GM13977 (cell line): ENCODE measurements at regions not wholly inside any gene's neighbourhood (a gene's known extent, or its start where the extent isn't known, plus 50 kb on each side); places are given as distances from the start of the nearest gene placed in this dataset.

Source experiments
- DNase-seq: peaks from one replicate; pipeline ENCODE4 v3.0.0; 2012; ENCODE audit warnings: low spot score
- in situ Hi-C: fragments of 300-500 bp; cut with MboI; formaldehyde crosslinking; loops from one replicate; pipeline ENCODE4 v1.12.0; 2022; ENCODE audit warnings: low sequenced_read_pairs, low pct_unique_long_range_greater_than_20kb, mixed read lengths, inconsistent platforms; ENCODE audit not compliant: unreplicated experiment
- TF ChIP-seq, protein P1 (sequence below): IDR thresholded peaks from 2 replicates; pipeline ENCODE4 v1.5.1; 2012; ENCODE audit warnings: mild to moderate bottlenecking, control low read depth; ENCODE audit not compliant: insufficient read depth; ENCODE audit errors: extremely low read depth, missing control alignments

DNA sequence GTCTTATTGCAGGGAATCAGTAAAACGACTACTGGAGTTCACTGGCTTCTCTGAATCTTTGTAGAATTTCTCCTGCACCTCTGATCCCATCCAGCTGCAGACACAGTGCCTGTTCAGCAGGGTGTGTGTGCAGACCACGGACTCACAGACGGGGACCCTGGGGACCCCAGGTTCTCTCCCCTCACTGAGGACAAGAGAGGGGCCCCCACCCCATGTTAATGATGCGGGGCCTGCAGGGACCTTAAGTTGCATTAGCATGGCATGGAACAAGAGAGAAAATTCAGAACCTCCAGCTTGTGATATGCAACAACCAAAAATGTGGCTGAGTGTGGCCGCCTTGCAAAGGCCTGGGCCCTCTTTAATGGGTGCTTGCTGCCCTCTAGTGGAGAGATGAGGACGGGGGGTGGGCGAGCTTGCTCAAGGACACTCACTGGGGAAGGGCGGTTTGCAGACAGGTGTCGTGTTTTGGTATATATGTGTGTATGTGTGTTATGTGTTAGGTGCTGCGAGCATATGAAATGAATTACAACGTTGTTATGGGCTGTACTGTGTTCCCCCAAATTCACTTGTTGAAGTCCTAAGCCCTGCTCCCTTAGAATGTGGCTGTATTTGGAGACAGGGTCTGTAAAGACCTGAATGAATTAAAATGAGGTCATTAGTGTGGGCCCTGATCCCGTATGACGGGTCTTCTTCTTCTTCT lies 84.4 kb upstream of the SEPTIN5 start:
- TF ChIP-seq, protein P1, sequence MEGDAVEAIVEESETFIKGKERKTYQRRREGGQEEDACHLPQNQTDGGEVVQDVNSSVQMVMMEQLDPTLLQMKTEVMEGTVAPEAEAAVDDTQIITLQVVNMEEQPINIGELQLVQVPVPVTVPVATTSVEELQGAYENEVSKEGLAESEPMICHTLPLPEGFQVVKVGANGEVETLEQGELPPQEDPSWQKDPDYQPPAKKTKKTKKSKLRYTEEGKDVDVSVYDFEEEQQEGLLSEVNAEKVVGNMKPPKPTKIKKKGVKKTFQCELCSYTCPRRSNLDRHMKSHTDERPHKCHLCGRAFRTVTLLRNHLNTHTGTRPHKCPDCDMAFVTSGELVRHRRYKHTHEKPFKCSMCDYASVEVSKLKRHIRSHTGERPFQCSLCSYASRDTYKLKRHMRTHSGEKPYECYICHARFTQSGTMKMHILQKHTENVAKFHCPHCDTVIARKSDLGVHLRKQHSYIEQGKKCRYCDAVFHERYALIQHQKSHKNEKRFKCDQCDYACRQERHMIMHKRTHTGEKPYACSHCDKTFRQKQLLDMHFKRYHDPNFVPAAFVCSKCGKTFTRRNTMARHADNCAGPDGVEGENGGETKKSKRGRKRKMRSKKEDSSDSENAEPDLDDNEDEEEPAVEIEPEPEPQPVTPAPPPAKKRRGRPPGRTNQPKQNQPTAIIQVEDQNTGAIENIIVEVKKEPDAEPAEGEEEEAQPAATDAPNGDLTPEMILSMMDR: peak; percentile 96
- peak; percentile 94 for DNase-seq
- in situ Hi-C loops: loop anchor here (10.0 kb wide), 1 partner anchor 235 kb away; no protein-coding TSS in a partner anchor

DNA sequence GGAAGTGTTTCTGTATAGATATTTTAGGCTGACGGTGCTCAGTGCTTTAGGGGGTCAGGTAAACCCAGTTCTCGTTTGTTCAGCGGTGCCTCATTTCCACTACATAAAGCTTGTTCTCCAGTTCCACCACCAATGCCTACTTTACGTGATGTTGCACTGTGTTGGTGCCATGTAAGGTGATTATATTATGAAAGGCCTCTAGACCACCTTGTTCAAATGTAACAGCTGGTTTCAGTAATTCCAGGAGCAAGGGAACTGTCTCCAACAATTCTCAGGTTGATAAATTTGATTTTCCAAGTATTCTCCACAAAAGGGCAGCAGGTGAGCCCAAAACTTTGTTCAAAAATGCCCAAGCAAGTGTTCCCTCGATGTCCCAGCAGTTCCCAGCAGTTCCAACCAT lies 83.7 kb upstream of the SEPTIN5 start:
- in situ Hi-C loops: loop anchor here (10.0 kb wide), 1 partner anchor 236 kb away; no protein-coding TSS in a partner anchor
- TF ChIP-seq, protein P1: no peak
- no peak for DNase-seq

DNA sequence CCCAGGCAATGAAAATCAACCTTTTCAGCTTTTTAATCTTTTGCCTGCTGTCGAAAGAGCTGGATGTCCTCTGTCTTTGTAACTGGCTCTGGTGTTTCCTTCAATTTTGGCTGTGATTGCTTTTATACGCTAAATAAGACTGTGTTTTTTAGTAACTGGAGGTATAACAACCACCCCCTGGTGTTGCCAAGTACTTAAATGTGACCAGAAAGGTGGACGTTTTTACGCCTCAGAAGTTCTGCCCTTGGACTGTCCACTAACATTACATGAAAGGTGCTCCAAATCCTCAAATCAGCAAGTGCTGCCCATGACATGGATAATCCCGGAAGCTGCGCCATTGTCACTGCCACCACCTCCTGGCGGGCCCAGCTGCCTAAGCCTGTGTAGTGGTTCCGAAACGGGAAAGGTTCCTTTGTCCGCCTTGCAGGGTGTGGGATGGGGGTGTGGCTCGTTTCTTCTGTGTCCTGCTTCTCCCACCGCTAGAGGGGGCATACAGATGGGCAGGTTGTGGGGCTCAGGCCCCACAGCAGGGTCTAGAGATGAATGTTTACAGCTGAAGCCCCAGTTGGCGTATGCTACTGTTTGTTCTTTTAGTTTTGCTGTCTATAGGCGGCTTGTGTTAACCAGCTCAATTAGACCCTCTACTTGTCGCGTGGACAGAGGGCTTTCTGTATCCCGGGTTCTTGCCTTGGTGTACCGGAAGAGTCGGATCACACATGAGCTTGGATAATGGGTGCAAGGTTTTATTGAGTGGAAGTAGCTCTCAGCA lies 82.2 kb upstream of the SEPTIN5 start:
- TF ChIP-seq, protein P1: peak; percentile 40
- in situ Hi-C loops: loop anchor here (10.0 kb wide), 1 partner anchor 237 kb away; no protein-coding TSS in a partner anchor
- no peak for DNase-seq

DNA sequence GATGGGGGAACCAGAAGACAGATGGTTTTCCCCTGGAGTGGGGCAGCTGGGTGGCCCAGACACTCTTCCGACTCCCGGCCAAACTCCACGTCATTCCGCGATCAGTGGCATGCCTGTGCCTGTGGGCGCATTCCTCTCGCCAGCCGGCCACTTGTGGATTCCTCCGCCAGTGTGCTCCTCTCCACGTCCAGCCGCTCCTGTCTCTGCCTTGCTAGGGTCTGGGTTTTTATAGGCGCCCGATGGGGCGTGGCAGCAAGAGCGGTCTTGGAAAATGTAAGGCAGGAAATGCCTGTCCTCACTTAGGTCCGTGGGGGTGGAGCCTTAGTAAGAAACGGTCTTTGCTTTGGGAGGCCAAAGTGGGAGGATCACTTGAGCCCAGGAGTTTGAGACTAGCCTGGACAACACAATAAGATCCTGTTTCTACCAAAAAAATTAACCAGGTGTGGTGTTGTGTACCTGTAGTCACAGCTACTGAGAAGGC lies 81.6 kb upstream of the SEPTIN5 start:
- in situ Hi-C loops: loop anchor here (10.0 kb wide), 1 partner anchor 238 kb away; no protein-coding TSS in a partner anchor
- DNase-seq: no peak
- TF ChIP-seq, protein P1: no peak

DNA sequence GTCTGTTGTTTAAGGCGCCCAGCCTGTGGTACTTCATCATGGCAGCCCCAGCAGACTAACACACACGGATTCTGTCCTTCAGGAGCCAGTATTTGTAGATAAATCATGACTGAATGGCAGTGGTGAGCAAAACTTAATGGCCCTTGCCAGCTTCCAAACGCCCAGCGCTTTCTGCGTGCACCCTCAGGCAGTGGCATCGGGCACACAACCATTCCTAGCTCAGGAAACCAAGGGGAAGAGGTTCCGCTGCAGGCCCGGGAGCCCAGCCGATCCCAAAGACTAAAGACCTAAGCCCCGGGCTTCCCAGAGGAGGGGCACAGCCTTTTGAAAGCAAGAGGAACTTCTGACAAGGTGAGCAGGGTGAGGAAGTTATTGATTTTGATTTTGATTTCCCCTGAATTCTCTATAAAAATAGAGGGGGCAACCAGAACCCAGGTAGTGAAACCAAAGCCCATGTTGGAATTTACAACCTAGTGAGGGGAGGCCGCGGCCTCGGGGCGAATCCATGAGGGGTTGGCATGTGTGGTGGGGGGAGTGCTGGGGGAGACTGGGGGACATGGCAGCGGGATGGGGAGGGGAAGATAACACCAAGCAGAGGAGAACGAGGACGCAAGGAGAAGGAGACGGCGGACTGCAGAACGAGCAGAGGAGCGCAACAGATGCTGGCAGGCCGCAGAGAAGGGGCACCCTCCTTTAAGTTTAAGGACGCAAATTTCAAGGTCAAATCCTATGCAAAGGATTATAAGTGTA lies 79.9 kb upstream of the SEPTIN5 start:
- in situ Hi-C loops: loop anchor here (10.0 kb wide), 1 partner anchor 240 kb away; no protein-coding TSS in a partner anchor
- TF ChIP-seq, protein P1: no peak
- DNase-seq: no peak

DNA sequence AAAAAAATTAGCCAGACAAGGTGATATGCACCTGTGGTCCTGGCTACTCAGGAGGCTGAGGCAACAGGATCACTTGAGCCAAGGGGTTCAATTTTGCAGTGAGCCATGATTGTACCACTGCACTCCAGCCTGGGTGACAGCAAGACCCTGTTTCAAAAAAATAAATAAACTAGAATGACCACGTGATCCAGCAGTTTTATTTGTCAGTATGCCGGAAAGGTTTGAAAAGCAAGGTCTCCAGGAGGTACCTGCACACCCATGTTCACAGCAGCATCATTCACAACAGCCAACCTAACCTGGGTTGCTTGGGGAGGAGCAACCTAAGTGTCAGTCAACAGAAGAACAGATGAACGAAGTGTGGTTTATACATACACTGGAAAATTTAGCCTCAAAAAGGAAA lies 78.7 kb upstream of the SEPTIN5 start:
- TF ChIP-seq, protein P1: no peak
- DNase-seq: no peak
- in situ Hi-C loops: loop anchor here (10.0 kb wide), 1 partner anchor 241 kb away; no protein-coding TSS in a partner anchor
